Lower leg skin (tissue), 3 donors: ENCODE measurements at regions not wholly inside any gene's neighbourhood (a gene's known extent, or its start where the extent isn't known, plus 50 kb on each side); places are given as distances from the start of the nearest gene placed in this dataset.

Source experiments
- POLR2A ChIP-seq, 2 donors: fragments of 450-650 bp; IDR thresholded peaks; one replicate each; pipeline ENCODE4 v1.6.1; 2016 to 2017; ENCODE audit warnings: antibody characterized with exemption in 2 of 2, mild to moderate bottlenecking in 1 of 2, moderate library complexity in 1 of 2
- TF ChIP-seq, protein P1 (sequence below), 3 donors: fragments of 450-650 bp; IDR thresholded peaks; one replicate each; pipeline ENCODE4 v1.5.1; 2016; ENCODE audit warnings: antibody characterized with exemption in 3 of 3, mild to moderate bottlenecking in 3 of 3, moderate library complexity in 2 of 3

DNA sequence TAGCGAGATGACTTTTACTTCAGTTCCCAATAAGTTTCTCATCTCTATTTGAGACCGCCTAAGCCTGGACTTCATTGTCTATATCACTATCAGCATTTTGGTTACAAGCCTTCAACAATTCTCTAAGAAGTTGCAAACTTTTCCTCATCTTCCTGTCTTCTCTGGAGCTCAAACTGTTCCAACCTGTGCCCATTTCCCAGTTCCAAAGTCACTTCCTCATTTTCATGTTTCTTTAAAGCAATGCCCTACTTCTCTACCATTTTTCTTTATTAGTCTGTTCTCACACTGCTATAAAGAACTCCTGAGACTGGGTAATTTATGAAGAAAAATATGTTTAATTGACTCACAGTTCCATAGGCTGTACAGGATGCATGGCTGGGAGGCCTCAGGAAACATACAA lies 251.9 kb downstream of the TECRL start:
- TF ChIP-seq, protein P1, sequence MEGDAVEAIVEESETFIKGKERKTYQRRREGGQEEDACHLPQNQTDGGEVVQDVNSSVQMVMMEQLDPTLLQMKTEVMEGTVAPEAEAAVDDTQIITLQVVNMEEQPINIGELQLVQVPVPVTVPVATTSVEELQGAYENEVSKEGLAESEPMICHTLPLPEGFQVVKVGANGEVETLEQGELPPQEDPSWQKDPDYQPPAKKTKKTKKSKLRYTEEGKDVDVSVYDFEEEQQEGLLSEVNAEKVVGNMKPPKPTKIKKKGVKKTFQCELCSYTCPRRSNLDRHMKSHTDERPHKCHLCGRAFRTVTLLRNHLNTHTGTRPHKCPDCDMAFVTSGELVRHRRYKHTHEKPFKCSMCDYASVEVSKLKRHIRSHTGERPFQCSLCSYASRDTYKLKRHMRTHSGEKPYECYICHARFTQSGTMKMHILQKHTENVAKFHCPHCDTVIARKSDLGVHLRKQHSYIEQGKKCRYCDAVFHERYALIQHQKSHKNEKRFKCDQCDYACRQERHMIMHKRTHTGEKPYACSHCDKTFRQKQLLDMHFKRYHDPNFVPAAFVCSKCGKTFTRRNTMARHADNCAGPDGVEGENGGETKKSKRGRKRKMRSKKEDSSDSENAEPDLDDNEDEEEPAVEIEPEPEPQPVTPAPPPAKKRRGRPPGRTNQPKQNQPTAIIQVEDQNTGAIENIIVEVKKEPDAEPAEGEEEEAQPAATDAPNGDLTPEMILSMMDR (IDR thresholded peaks at IDR 0.05): no peak
- TF ChIP-seq POLR2A (IDR thresholded peaks at IDR 0.05): no peak
